Activated CD8-positive, alpha-beta memory T cell treated with anti-CD3 and anti-CD28 coated beads, Interleukin-2, amount 10 ng/mL, durations not matched to agents 7 days and 5 days (primary cell): ENCODE measurements at regions not wholly inside any gene's neighbourhood (a gene's known extent, or its start where the extent isn't known, plus 50 kb on each side); places are given as distances from the start of the nearest gene placed in this dataset.

Experiments used
- ATAC-seq: fragments of 150-1000 bp; cut with Tn5 transposase; one replicate; pipeline ENCODE4 v1.10.0; 2021; ENCODE audit warnings: moderate library complexity
- CTCF ChIA-PET: fragments of 350-600 bp; sonication (Branson Sonifier 250); formaldehyde crosslinking; loops from one replicate; lab custom pipeline; 2021; ENCODE audit warnings: antibody characterized with exemption; lab: Charles Lee
- DNase-seq: peaks from one replicate; pipeline ENCODE4 v3.0.0-alpha.2; 2020
- H3K27ac Mint-ChIP-seq: one replicate; pipeline ENCODE4 v1.8.0; 2021; ENCODE audit warnings: mild to moderate bottlenecking, mixed read lengths
- H3K27me3 Mint-ChIP-seq: one replicate; pipeline ENCODE4 v1.8.0; 2021; ENCODE audit warnings: mixed read lengths
- H3K36me3 Mint-ChIP-seq: one replicate; pipeline ENCODE4 v1.8.0; 2021; ENCODE audit warnings: mild to moderate bottlenecking, mixed read lengths
- H3K4me1 Mint-ChIP-seq: one replicate; pipeline ENCODE4 v1.8.0; 2021; ENCODE audit warnings: mixed read lengths
- H3K4me3 Mint-ChIP-seq: one replicate; pipeline ENCODE4 v1.8.0; 2021; ENCODE audit warnings: mild to moderate bottlenecking, moderate library complexity, mixed read lengths
- H3K9me3 Mint-ChIP-seq: one replicate; pipeline ENCODE4 v1.8.0; 2022; ENCODE audit warnings: low read depth, mixed read lengths

DNA sequence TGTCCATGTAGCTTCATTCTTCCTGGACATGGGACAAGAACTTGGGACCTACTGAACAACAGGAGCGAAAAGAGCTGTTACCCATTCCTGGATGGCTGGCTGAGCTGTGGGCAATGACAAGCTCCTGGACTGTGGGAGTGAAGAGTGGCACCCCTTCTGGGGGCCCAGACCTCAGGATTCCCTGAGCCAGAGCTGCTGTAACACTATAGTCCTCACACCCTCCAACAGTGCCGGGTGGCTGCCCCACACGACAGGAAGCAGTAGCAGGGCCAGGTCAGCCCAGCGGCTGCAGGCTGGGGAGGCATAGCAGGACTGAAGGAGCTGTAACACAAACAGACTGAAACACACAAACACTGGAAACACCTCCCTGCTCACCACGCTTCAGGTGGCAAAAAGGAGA is 169.7 kb upstream of the IRX2 start:
- peaks cover 13% of the 10 kb centered on the region for H3K9me3 Mint-ChIP-seq
- CTCF ChIA-PET: no interaction called here
- no peak overlapping the region for H3K4me3 Mint-ChIP-seq
- H3K27ac Mint-ChIP-seq: no peak overlapping the region
- H3K36me3 Mint-ChIP-seq: no peaks in the 10 kb centered on the region
- no peaks in the 10 kb centered on the region for H3K27me3 Mint-ChIP-seq
- H3K4me1 Mint-ChIP-seq: no peaks in the 10 kb centered on the region
- no peak for ATAC-seq
- DNase-seq: no peak

GRCh38 chr5:2920312-2920711 is 168.8 kb upstream of the IRX2 start:
- DNase-seq (no peak), ATAC-seq (no peak)
- no peaks in the 10 kb centered on the region for H3K4me1 Mint-ChIP-seq
- CTCF ChIA-PET: no interaction called here
- no peaks in the 10 kb centered on the region for H3K27me3 Mint-ChIP-seq
- peaks cover 13% of the 10 kb centered on the region for H3K9me3 Mint-ChIP-seq
- H3K36me3 Mint-ChIP-seq: no peaks in the 10 kb centered on the region
- no peak overlapping the region for H3K27ac Mint-ChIP-seq
- no peak overlapping the region for H3K4me3 Mint-ChIP-seq

DNA sequence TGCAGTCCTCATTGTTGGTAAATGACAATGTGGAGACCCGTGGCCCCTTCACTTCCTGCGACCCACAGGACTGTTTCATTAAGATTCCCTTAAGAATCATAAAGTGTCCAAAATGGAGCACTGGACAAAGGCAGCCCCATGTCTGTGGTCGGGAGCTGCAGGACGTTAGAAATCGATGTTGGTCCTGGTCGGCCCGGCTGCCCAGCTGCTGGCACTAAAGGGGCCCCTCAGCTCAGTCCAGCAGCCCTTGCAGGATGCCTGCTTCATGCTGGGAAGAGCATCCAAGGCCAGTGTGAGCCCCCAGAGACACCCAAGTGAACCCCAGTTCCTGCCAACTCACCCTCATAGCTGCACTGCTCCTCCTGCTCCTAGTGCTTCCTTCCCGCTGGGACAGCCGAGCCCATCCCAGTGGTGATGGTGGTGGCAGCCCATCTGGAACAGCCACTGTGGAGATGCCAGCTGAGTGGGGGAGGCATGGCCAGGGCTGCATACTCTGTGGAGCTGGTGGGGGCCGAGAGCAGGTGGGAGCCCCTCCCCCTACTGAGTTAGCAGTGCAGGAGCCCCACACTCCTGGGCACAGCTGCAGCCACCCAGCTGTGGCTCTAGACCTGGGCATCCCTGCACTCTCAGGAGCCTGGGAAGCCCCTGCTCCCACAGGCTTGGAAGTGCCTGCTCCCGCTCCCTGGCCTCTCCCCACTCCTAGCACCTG is 168.0 kb upstream of the IRX2 start:
- H3K36me3 Mint-ChIP-seq: no peaks in the 10 kb centered on the region
- DNase-seq (no peak), ATAC-seq (no peak)
- no peaks in the 10 kb centered on the region for H3K4me1 Mint-ChIP-seq
- H3K4me3 Mint-ChIP-seq: no peak overlapping the region
- H3K9me3 Mint-ChIP-seq: peaks cover 16% of the 10 kb centered on the region
- H3K27ac Mint-ChIP-seq: no peak overlapping the region
- CTCF ChIA-PET: no interaction called here
- H3K27me3 Mint-ChIP-seq: no peaks in the 10 kb centered on the region

GRCh38 chr5:2917524-2917923 is 166.0 kb upstream of the IRX2 start:
- no peak overlapping the region for H3K4me3 Mint-ChIP-seq
- ATAC-seq (no peak), DNase-seq (no peak)
- CTCF ChIA-PET: no interaction called here
- H3K27me3 Mint-ChIP-seq: no peaks in the 10 kb centered on the region
- H3K9me3 Mint-ChIP-seq: peaks cover 18% of the 10 kb centered on the region
- no peaks in the 10 kb centered on the region for H3K4me1 Mint-ChIP-seq
- no peak overlapping the region for H3K27ac Mint-ChIP-seq
- H3K36me3 Mint-ChIP-seq: peaks cover 2% of the 10 kb centered on the region

DNA sequence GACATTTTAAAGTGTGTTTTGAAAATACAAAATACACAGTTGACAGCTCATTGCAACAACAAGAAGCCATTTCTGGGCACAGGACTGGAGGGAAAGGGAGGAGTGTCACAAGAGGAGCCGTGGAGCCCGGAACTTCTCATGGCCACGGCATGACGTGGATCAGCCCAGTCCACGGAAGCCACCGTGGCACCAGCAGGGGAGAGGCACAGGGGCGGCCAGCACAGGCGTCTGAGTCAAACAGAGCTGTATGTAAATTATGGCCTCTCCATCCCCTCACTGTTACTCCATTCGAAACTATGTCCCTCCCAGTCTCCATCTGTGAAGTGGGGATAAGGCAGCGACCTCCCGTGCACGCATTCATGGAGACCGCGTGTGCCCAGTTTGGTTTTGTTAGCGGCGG is 165.6 kb upstream of the IRX2 start:
- ATAC-seq (no peak), DNase-seq (no peak)
- H3K27me3 Mint-ChIP-seq: no peaks in the 10 kb centered on the region
- H3K4me1 Mint-ChIP-seq: no peaks in the 10 kb centered on the region
- H3K9me3 Mint-ChIP-seq: peaks cover 18% of the 10 kb centered on the region
- peaks cover 2% of the 10 kb centered on the region for H3K36me3 Mint-ChIP-seq
- no peak overlapping the region for H3K4me3 Mint-ChIP-seq
- CTCF ChIA-PET: no interaction called here
- H3K27ac Mint-ChIP-seq: no peak overlapping the region

- no peak for ATAC-seq
- Mint-ChIP-seq H3K4me3 (no peak overlapping the region), H3K4me1 (no peaks in the 10 kb centered on the region), H3K9me3 (peaks cover 17% of the 10 kb centered on the region), H3K27me3 (no peaks in the 10 kb centered on the region), H3K36me3 (peaks cover 2% of the 10 kb centered on the region), H3K27ac (no peak overlapping the region)
- DNase-seq: no peak
- CTCF ChIA-PET: no interaction called here
These were observed 164.7 kb upstream of the IRX2 start for GRCh38 chr5:2916076-2916682.

- peaks cover 15% of the 10 kb centered on the region for H3K9me3 Mint-ChIP-seq
- H3K4me1 Mint-ChIP-seq: no peaks in the 10 kb centered on the region
- no peak overlapping the region for H3K4me3 Mint-ChIP-seq
- no peak overlapping the region for H3K27ac Mint-ChIP-seq
- CTCF ChIA-PET: no interaction called here
- peaks cover 2% of the 10 kb centered on the region for H3K36me3 Mint-ChIP-seq
- H3K27me3 Mint-ChIP-seq: no peaks in the 10 kb centered on the region
- ATAC-seq (no peak), DNase-seq (no peak)
These were observed 163.6 kb upstream of the IRX2 start for GRCh38 chr5:2914981-2915484.

DNA sequence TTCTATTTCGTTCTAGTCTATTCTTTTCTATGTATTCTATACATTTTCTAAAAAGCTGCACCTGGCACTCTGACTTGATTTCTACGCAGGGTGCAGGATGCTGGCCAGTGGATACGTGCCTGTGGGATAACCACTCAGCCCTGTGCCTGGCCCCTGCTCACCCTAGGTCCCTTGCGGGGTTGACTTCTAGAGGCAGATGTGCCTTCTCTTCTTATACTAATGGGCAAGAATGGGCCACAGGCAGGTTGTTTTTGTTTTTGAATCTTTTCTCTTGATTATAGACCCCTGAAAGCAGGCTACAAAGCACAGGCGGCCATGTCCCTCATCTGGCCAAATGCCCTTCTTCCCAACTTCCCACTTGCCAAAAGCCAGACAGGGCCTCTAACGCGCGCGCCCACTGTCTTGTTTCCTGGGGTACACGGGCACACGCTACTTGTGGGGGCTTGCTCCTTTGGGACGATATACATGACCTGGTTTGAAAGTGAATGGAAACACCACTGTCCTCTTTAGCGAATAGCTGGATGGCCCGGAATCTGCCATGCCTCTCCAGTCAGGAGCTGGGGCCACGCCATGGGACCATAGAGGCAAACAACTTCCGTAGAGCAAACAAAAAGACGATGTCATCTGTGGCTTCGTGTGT is 162.7 kb upstream of the IRX2 start:
- Mint-ChIP-seq H3K27me3 (no peaks in the 10 kb centered on the region), H3K4me1 (no peaks in the 10 kb centered on the region), H3K27ac (no peak overlapping the region), H3K36me3 (peaks cover 2% of the 10 kb centered on the region), H3K9me3 (peaks cover 15% of the 10 kb centered on the region), H3K4me3 (no peak overlapping the region)
- CTCF ChIA-PET: no interaction called here
- DNase-seq (no peak), ATAC-seq (no peak)

GRCh38 chr5:2913281-2913680 is 161.8 kb upstream of the IRX2 start:
- Mint-ChIP-seq H3K36me3 (peaks cover 2% of the 10 kb centered on the region), H3K4me3 (no peak overlapping the region), H3K9me3 (peaks cover 12% of the 10 kb centered on the region), H3K27ac (no peak overlapping the region), H3K4me1 (no peaks in the 10 kb centered on the region), H3K27me3 (no peaks in the 10 kb centered on the region)
- CTCF ChIA-PET: no interaction called here
- ATAC-seq (no peak), DNase-seq (no peak)

DNA sequence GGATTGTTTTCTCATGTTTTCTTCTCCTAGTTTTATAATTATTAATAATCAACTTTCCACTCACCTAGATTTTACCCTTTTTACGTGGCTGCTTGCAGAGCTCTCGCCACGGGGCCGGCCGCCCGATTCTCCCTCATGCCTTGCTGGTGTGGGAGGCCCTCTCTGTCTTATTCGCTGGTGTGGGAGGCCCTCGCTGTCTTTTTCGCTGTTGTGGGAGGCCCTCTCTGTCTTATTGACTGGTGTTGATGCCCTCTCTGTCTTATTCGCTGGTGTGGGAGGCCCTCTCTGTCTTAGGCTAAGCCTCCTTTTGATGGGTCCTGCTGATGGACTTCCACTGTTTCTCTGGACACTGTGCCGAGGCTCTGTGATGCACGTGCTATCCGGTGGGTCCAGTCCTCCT is 161.3 kb upstream of the IRX2 start:
- Mint-ChIP-seq H3K9me3 (peaks cover 12% of the 10 kb centered on the region), H3K27ac (no peak overlapping the region), H3K4me3 (no peak overlapping the region), H3K27me3 (no peaks in the 10 kb centered on the region), H3K36me3 (peaks cover 2% of the 10 kb centered on the region), H3K4me1 (no peaks in the 10 kb centered on the region)
- CTCF ChIA-PET: no interaction called here
- ATAC-seq: no peak
- DNase-seq: no peak

- ATAC-seq: no peak
- DNase-seq: no peak
- H3K4me3 Mint-ChIP-seq: no peak overlapping the region
- peaks cover 2% of the 10 kb centered on the region for H3K36me3 Mint-ChIP-seq
- CTCF ChIA-PET: no interaction called here
- H3K9me3 Mint-ChIP-seq: peaks cover 17% of the 10 kb centered on the region
- no peak overlapping the region for H3K27ac Mint-ChIP-seq
- no peaks in the 10 kb centered on the region for H3K27me3 Mint-ChIP-seq
- H3K4me1 Mint-ChIP-seq: no peaks in the 10 kb centered on the region
These were observed 159.1 kb upstream of the IRX2 start for GRCh38 chr5:2910401-2911175.

- DNase-seq: no peak
- Mint-ChIP-seq H3K36me3 (peaks cover 2% of the 10 kb centered on the region), H3K27me3 (no peaks in the 10 kb centered on the region), H3K27ac (no peak overlapping the region), H3K4me3 (no peak overlapping the region), H3K9me3 (peaks cover 14% of the 10 kb centered on the region), H3K4me1 (no peaks in the 10 kb centered on the region)
- CTCF ChIA-PET: no interaction called here
- no peak for ATAC-seq
These were observed 157.6 kb upstream of the IRX2 start for GRCh38 chr5:2909035-2909434.

GRCh38 chr5:2908086-2908485 is 156.6 kb upstream of the IRX2 start:
- H3K4me1 Mint-ChIP-seq: no peaks in the 10 kb centered on the region
- ATAC-seq (no peak), DNase-seq (no peak)
- H3K36me3 Mint-ChIP-seq: no peaks in the 10 kb centered on the region
- H3K27ac Mint-ChIP-seq: no peak overlapping the region
- no peak overlapping the region for H3K4me3 Mint-ChIP-seq
- H3K9me3 Mint-ChIP-seq: peaks cover 14% of the 10 kb centered on the region
- CTCF ChIA-PET: no interaction called here
- no peaks in the 10 kb centered on the region for H3K27me3 Mint-ChIP-seq
